Ovary (tissue), 3 donors: ENCODE measurements at regions not wholly inside any gene's neighbourhood (a gene's known extent, or its start where the extent isn't known, plus 50 kb on each side); places are given as distances from the start of the nearest gene placed in this dataset.

Experiments
- EP300 ChIP-seq: sonication (generic); formaldehyde crosslinking; IDR thresholded peaks from one replicate; pipeline ENCODE4 v1.6.1; 2017; ENCODE audit warnings: antibody characterized with exemption
- POLR2A ChIP-seq: fragments of 450-650 bp; IDR thresholded peaks from one replicate; pipeline ENCODE4 v1.6.1; 2017; ENCODE audit warnings: antibody characterized with exemption, mild to moderate bottlenecking, moderate library complexity
- TF ChIP-seq, protein P1 (sequence below), 3 donors: fragments of 450-650 bp in 2 of 3; fragments of 200-600 bp in 1 of 3; IDR thresholded peaks; one replicate each; pipeline versions ENCODE4 v1.5.1 to v1.8.0; 2016 to 2022; ENCODE audit warnings: antibody characterized with exemption in 3 of 3, mild to moderate bottlenecking in 1 of 3
- donor health status: DM: no; HTN: no; CAD: no.

DNA sequence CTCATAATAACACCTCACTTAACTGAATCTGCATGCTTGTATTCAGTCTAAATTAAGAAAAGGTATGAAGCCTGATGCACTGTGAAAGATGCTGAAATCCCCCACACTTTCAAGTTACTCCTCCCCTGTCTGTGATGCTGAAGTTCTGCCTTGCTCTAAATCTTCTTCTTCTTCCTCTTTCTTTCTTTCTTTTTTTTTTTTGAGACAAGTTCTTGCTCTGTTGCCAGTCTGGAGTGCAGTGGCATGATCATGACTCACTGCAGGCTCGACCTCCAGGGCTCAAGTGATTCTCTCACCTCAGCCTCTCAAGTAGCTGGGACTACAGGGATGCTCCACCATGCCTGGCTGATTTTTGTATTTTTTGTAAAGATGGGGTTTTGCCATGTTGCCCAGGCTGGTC lies 231.0 kb upstream of the B3GALT2 start:
- TF ChIP-seq, protein P1, sequence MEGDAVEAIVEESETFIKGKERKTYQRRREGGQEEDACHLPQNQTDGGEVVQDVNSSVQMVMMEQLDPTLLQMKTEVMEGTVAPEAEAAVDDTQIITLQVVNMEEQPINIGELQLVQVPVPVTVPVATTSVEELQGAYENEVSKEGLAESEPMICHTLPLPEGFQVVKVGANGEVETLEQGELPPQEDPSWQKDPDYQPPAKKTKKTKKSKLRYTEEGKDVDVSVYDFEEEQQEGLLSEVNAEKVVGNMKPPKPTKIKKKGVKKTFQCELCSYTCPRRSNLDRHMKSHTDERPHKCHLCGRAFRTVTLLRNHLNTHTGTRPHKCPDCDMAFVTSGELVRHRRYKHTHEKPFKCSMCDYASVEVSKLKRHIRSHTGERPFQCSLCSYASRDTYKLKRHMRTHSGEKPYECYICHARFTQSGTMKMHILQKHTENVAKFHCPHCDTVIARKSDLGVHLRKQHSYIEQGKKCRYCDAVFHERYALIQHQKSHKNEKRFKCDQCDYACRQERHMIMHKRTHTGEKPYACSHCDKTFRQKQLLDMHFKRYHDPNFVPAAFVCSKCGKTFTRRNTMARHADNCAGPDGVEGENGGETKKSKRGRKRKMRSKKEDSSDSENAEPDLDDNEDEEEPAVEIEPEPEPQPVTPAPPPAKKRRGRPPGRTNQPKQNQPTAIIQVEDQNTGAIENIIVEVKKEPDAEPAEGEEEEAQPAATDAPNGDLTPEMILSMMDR (IDR thresholded peaks at IDR 0.05), result no peak
- TF ChIP-seq POLR2A (no peak), EP300 (no peak)
